SK-N-DZ (cell line): ENCODE measurements at regions not wholly inside any gene's neighbourhood (a gene's known extent, or its start where the extent isn't known, plus 50 kb on each side); places are given as distances from the start of the nearest gene placed in this dataset.

Experiments used
- DNase-seq: peaks from one replicate; pipeline ENCODE4 v3.0.0-alpha.2; 2015; ENCODE audit warnings: low spot score

DNA sequence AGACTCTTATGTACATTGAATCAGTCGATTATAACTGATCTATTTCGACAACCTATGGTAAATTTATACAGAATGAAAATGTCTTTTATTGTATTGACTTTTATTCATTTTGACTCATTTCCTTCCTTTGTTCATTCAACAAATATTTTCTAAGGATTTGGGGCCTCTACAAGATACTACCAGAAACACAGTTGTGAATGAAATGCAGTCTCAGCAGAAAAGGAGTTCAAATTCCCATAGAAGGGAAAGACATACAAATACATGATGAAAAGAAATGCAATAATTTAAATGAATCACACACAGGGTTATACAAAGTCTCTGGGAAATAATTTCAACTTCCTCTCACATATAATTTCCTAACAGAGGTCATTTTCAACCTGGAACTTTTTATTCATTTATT, 134.0 kb upstream of the SEMA3A start:
- no peak for DNase-seq

DNA sequence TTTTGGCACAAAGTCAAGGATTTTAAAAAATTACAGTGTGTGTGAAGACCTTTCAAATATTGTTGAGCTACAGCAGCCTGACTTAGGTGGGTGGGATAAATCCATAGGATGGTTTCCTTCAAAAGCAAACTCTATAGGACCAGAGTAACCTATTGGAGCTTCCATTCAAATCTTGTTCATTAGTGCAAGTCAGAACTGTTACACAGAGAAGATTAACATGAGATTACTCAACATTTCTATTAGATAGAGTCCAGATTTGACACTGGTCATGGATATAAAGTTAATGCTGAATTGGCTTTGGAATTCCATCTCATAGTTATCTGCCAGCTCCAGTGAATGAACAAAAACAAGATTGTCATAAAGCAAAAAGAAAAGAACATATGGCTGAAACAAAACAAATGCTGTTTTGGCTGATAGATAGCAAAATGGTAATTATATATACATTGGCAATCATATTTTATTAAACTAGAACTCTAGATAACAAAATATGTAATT, 129.6 kb upstream of the SEMA3A start:
- DNase-seq: no peak

DNA sequence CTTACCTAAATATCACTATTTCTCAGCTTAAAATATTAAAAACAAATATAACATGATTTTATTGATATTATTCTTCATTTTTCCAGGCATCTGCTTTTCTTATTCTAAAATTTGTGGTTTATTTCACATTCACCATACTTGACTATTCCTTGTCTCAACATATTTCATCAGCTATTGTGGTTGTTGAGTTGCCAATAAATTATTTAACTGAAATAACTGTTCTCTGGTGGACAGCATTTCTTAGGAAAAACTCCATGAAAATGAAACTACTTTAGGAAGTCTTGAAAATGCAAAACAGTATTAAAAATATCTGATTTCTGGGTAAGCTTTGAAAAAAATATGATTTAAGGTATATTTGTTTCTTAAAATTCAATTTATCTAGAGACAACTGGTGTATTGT, 122.9 kb upstream of the SEMA3A start:
- DNase-seq: no peak

DNA sequence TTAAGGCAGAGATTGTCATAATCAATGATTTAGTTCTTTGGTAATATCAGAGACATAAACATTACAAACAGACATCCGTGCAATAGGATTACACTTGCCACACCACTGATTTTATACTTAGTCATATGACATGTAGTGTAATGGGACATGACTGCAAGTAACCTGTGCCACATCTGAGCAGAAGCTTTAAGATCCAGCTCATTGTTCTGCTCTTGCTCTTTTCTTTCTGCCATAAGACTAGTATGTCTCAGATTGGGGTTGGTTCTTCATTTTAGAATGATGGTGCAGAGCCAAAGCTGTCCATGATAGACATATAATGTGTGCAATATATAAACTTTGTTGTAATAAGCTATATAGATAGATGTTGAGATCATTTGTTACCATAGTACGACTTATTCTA, 119.7 kb upstream of the SEMA3A start:
- DNase-seq: no peak

DNA sequence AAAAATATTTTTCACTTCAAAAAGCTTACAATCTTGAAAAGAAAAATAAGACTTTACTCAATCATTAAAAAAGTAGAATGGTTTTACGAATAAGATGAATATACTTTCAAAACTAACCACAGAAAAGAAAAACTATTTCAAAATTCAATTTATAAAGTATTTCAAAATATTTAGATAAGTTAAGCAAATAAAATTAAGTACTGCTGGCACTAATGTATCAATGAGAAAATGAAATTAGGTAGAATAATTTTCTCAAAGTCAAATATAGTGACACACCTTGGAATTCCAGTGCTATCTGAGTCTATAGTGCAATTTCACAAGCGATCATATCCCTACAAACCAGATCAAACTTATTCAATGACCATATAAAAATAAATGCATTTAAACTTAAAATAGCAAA, 109.8 kb upstream of the SEMA3A start:
- no peak for DNase-seq

DNA sequence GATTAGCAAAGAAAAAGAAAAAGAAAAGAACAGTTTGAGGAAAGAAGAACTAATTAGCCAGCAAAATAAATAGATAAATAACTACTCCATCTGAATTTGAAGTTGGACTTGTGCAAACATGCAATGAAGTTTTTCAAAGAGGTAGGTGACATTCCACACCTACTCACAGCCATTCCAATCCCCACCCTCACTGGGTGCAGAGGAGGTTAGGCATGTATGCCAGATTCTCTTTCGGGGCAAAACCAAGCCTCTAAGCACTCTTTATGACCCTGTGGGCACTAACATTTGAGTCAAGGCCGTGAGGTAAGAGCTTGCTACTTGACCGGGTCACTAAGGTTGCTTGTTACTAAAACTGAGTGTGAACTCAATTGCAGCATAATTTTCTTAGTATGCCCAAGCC, 108.4 kb upstream of the SEMA3A start:
- no peak for DNase-seq

DNA sequence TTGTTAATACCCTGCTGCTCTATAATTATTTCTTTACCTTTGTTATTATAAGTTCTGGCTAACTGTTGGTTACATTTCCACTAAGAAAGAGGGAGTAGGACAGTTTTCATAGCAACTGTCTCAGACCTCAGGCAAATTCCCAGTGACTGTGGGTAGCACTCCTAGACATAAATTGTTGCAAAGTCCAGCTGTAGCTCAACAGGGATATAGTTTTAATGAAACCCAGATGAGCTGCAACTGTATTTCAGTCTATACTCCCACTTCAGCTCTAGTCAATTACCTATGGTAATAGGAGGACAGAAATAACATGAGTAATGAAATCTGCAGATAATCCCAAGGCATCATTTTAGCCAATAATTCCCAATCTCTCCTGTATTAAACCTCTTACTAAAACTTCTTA, 103.0 kb upstream of the SEMA3A start:
- no peak for DNase-seq

DNA sequence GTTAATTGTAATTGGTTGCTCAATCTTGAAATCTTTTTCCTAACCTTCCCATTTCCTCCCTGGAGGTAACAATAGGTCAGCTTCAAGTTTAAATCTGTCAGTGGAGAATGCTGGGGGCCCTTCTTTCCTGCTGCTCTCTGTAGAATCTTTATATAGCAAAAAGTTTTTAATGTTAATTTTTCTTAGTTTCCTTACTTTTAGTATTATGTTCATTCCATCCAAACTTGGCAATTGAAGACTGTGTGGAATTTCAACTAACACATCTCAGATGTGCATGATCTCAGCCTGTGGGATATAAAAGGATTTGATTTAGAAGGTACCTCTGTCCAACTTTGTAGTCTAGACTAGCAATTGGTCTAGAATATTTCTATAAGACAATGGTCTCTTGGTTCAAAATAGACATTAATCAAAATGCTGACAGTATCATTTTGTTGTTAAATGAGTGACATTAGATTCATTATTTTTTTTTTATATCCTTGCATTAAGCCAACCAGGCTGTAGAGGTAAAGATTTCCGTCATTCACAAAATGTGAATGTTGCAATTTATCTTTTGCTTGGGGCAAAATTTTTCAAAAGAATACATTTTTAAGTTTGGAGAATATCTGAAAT, 100.4 kb upstream of the SEMA3A start:
- DNase-seq: no peak

DNA sequence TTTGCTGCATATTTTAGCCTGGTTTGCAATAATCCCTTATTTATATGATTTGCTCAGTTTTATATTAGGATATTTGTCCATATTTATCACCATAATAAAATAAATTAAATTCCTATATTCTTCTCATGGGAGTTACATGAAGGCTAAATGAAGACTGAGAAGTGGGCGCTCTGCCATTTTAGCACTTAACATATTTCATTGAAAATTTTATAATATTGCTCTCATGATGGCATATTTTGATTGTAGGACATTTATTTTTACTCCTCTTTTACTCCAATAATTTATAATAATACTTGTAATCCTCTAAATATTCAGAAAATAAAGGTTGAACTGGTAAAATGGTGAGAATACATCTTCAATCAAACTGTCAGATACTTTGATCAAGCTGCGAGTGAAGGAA, 99.8 kb upstream of the SEMA3A start:
- no peak for DNase-seq

DNA sequence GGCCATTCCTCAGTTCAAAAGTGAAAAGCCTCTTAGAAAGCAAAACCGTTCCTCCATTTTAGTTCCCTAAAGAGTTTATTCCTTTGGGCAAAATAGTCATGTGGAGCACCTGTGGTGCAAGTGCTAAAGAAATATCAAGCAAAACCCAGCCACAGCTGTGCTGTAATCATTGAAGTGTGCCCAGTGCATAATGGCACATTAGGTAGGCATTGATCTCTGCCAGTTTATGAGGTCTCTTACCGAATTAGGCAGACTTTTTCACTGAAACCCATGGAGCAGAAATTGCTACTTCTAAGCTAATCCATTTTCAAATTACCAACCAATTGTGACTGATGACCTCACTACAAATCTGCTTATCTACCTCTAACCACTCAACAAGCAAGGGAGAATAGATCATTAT, 97.2 kb upstream of the SEMA3A start:
- DNase-seq: peak; percentile 15

DNA sequence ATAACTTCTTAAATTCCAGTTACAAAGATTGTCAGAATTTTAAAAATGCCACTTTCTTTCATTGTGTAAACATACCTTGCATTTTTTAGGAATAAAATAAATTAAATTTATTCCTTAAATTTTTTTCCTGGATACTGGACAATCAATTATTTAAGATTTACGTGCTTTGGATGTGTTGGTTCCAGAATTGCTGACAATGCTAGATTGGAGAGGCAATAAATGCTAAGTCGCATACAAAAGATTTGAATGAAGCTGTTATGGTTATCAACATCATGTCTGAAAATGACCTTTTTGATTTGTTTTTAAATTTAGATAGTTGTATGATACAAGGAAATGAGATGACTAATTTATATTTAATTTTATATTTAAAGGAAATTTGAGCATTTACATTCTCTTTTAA, 89.2 kb upstream of the SEMA3A start:
- DNase-seq: no peak

DNA sequence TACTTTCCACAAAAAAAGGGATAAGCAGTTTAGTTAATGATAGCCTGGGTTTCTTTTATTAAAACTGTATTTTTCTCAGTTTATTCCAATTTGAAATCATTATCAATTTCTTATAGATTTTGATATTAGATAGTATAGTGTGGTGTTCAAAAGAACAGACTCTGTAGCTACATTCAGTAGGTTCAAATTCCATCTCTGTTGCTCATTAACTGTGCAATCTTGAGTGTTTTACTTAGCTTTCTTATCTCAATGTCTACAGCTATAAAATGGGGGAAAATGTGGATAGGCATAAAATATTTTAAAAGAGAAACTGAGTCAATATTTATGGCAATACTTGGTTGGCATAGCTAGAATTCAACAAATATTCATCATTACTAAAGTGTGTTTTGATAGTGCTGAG, 86.9 kb upstream of the SEMA3A start:
- no peak for DNase-seq

DNA sequence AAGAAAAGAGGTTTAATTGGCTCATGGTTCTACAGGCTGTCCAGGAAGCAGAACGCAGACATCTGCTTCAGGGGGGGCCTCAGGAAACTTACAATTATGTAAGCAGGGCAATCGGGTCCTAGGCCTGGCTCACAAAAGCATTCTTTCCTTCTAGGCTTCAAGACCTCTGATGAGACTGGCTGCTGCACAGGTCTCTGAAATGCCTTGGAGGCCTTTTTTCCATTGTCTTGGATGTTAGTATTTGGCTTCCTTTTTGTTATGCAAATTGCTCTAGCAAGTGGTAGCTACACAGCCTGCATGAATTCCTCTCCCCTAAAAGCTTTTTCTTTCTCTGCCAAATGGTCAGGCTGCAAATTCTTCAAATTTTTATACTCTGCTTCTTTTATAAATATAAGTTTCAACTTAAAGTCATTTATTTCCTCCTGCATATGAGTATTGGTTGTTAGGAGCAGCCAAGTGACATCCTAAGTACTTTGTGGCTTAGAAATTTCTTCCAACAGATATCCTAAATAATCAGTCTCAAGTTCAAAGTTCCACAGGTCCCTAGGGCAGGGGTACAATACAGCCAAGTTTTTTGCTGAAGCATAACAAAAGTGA, 83.1 kb upstream of the SEMA3A start:
- no peak for DNase-seq

DNA sequence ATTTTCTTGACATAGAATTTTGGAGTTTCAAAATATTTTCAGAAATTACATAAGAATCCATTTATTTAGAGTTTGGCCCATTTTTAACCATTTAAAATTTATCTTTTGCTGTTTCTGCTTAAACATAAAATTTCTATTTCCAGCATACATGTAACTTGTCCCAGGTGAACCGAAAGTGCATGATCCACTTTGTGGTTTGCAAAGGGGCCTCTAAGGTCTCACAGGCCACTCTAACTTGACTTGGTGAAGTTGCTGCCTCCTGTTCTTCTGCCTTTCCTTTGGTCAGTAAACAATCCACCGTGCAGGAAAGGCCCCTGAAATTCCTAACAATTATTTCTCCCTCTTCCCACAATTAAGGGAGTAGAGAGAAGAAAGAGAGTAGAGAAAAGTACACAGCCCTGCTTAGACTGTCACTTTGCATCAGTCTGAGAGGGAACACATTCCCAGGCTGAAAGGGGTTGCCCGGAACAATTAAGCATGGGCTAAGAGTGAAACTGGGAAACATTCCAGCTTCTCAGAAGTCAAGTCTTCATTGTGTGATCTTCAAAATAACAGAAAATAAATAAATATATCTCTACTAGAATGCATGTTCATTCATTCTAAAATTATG, 79.5 kb upstream of the SEMA3A start:
- DNase-seq: peak; percentile 79

DNA sequence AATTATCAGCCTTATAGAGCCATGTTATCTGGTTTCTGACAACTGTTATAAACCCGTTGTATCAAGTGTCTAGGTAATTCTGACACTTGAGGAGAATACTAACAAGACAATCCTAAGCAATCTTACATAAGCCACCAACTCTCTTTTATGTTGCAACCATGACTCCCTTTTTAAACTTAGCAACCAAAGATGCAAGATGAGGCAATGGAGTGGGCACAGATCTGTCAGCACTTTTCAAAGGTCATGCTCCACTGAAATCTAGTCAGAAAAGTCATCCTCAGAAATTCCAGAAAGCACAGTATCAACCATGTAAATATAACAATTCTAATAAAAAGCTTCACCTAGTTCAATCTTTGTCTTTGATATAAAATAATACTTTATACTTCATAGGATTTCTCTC, 77.0 kb upstream of the SEMA3A start:
- no peak for DNase-seq

DNA sequence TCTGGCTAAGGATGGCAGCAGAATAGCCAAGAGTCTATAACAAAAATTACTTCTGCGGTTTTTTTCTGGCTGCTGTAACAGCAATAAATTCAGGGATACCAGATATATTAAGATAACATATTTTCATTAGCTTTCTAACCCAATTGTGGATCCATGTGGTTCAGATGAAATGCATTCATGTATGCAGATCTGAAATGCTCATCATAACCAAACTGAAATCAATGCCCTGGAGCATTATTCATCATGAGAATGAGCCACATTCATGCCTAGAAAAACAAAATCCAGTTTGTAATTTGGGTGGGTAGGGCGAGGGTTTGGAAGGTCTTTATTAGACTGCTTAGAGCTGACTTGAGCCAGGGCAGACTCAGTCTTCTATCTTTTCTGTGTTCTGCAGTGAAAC, 69.8 kb upstream of the SEMA3A start:
- no peak for DNase-seq

DNA sequence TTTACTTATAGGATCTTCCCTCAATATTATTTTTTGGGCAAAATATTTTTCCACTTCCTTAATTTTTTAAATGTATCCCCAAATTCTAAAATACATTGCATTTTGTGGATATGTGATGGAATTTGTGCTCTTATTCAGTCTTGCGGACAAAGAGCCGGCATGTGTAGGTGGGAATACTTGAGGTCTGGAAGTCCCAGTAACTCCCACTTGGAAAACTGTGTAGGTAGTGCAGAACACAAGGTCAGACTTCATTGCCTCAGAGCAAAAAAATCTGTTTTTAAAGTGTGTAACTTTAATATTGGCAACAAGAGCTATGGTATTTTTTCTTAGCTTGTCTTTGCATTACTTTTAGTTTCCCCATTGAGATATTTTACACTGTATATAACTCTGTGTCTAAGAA, 68.5 kb upstream of the SEMA3A start:
- no peak for DNase-seq

DNA sequence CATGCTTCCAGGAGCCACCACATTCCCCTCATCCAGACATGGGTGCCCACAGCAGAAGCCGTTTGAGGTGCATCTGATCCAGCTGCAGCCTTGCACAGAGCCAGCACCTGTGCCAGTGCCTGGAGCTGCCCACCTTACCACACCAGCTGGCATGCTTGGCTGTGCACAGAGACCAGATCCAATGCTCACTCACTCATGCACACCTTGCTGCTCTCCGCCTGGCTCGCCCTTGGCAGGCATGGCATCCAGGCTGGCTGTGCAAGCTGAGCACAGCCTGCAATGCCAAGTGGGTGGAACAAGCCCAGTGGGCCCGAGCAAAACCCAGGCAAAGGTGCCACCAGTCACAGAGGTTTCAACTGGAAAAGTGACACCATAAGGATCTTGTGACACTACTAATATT, 66.9 kb upstream of the SEMA3A start:
- DNase-seq: no peak

DNA sequence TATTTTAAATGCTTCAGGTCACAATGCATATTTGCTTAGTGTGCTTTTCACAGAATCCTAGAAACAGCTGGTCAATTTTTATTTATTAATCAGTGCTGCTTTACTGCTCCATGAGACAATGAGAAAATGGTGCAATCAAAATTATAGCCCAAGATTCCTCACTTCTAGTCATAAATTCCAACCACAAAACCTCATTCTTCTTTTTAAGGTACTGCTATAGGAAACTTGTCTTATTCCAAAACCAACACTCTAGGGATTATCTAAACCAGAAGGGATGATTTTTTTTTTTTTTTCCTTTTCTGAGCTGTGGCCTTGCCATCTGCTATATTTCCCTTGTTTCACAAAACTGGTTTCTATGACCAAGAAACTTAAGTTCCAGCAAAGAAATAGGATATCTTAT, 64.0 kb upstream of the SEMA3A start:
- no peak for DNase-seq

DNA sequence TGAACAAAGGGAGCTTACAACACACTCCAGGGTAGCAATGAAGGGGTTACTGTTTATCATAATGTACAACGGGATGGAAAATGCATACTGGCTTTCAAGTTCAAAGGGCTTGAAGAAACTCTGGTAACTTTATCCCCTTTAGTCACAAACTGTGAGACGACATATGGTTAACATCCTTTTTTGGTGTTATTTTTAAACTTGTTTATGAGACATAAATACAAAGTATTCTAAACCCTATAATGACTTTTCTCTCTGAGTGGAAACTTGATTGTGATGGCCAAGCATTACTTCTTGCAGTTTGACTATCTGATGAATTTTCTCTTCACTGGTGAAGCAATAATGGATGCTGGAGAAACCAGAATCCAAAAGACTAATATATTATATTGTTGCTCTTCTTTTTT, 62.0 kb upstream of the SEMA3A start:
- DNase-seq: no peak

DNA sequence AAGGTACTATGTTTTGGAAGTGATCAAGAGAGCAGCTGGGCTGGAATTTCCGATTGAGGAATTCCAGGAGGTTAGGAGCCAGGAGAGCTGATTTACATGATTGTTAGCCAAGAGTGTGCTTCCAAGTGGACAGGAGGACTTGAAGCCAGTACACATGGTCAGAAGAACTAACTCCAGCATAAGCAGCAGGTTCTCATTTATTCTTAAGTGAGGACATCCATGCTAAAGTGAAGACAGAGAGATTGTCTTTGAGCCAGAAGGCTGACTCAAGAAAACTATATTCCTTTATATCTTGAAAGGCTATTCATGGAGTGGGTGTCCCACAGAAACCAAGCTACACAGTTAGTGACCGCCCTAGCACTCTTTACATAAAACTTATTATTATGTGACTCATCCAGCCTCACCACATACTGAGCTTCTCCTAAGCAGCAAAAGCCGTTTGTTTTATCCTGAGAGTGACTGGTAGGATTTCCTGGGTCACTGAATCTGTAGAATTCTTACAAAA, 56.7 kb upstream of the SEMA3A start:
- DNase-seq: no peak

DNA sequence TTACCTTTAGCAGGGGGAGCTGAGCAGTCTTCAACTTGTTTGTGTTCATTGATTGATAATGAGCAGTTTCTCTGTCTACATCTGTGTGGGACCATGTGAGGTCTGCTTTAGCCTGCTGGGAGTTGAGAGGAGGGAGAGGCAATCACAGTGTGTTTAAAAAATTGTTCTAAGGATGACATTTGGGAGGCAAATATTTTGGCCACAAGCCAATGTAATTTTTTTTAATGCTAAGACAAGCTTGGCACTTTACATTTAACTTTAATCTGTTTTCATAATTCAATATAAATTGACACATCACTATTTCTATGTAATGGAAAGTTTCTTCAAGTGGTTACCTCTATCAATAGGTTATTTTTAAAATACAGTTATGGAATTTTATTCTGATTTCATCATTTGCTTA, 55.9 kb upstream of the SEMA3A start:
- DNase-seq: no peak

DNA sequence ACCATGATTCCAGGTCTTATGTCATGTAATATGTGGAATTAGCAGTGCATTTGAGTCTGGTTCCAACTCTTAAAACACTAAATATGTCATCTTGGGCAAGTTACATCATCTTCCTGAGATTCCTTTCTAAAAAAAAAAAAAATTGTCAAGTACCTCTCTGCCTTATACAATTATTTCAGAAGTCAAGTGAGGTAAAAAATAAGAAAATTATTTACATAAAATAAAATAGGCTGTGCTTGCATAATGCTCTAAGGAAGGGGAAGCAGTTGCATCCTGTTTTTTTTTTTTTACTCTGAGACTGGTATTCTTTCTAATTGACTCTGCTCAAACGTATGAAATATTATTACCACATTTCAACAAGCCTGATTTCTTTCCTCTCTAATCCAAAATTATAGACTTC, 55.1 kb upstream of the SEMA3A start:
- DNase-seq: no peak
